Heart right ventricle (tissue), 16 donors: ENCODE measurements at regions not wholly inside any gene's neighbourhood (a gene's known extent, or its start where the extent isn't known, plus 50 kb on each side); places are given as distances from the start of the nearest gene placed in this dataset.

ENCODE experiments used
- ATAC-seq, 8 donors: fragments of 200-7000 bp; cut with Tn5 transposase; one replicate each; pipeline ENCODE4 v1.9.1; 2020; ENCODE audit warnings: mild to moderate bottlenecking in 8 of 8, moderate library complexity in 8 of 8, moderate number of reproducible peaks in 1 of 8
- DNase-seq, 2 donors: peaks; one replicate each; pipeline ENCODE4 v3.0.0-alpha.2; 2020
- H3K27ac ChIP-seq, 10 donors: fragments of 200-600 bp; sonication (generic) in 2 of 10; one replicate each; pipeline versions ENCODE4 v1.5.0 to v1.8.0; 2020 to 2022; ENCODE audit warnings: mild to moderate bottlenecking in 3 of 10
- H3K27me3 ChIP-seq, 7 donors: fragments of 200-600 bp; one replicate each; pipeline ENCODE4 v1.8.0; 2021 to 2022; ENCODE audit warnings: mild to moderate bottlenecking in 2 of 7
- H3K36me3 ChIP-seq, 9 donors: fragments of 200-600 bp; sonication (generic) in 1 of 9; one replicate each; pipeline versions ENCODE4 v1.5.0 to v1.8.0; 2020 to 2022; ENCODE audit warnings: mild to moderate bottlenecking in 2 of 9
- H3K4me1 ChIP-seq, 9 donors: fragments of 200-600 bp; sonication (generic) in 1 of 9; one replicate each; pipeline versions ENCODE4 v1.5.0 to v1.8.0; 2020 to 2022; ENCODE audit warnings: mild to moderate bottlenecking in 4 of 9
- H3K4me3 ChIP-seq, 10 donors: fragments of 200-600 bp; sonication (generic) in 2 of 10; one replicate each; pipeline versions ENCODE4 v1.5.0 to v1.8.0; 2020 to 2022; ENCODE audit warnings: mild to moderate bottlenecking in 7 of 10, moderate library complexity in 2 of 10
- H3K9me3 ChIP-seq, 11 donors: fragments of 200-600 bp in 10 of 11; sonication (generic) in 2 of 11; one replicate each; pipeline versions ENCODE4 v1.5.0 to v1.8.0; 2013 to 2022; ENCODE audit warnings: mild to moderate bottlenecking in 2 of 11, control low read depth in 1 of 11, moderate library complexity in 1 of 11
- CTCF ChIP-seq, 9 donors: fragments of 200-600 bp; sonication (generic) in 2 of 9; IDR thresholded peaks; one replicate each; pipeline versions ENCODE4 v1.5.0 to v1.8.0; 2021 to 2022; ENCODE audit warnings: antibody characterized with exemption in 9 of 9, mild to moderate bottlenecking in 5 of 9, moderate library complexity in 1 of 9
- WGBS, 2 donors: extraction: QIAGEN DNeasy Blood & Tissue Kit; methylation state at CpG; one replicate each; pipeline ENCODE4 v1.1.7; 2013; ENCODE audit warnings: inconsistent platforms in 1 of 2; 5-methylcytosine and 5-hydroxymethylcytosine counted together
- intact Hi-C, 10 donors: fragments of 100-400 bp; cut with DNase I; formaldehyde crosslinking; loops; one replicate each; pipeline versions ENCODE4 v1.11.1 to v1.14.2; 2022
- donor health status: Arrhythmogenic right ventricular cardiomyopathy.
- donor health status: ischemic (EF 13 %, LVEDD 7.1; RV severe dilation, severe dysfunction).
- donor health status: healthy with polysubstance abuse.
- donor health status: DM: no; HTN: yes; CAD: no.
- donor health status: DM: no; HTN: no; CAD: no.
- donor health status: ischemic (EF 25% LVEDD 6.9; RV normal size, moderate dysfunction).
- donor health status: ischemic (EF 25% LVEDD 5.7; RV mildly dilated, moderate dysfunction).
- donor health status: healthy.
- donor health status: DM: yes; HTN: yes; CAD: no.
- donor health status: Ischemic cardiomyopathy.
- donor health status: ischemic (EF 35%, LVEDD 5.7; RV mildly dilated, moderate dysfunction).
- donor health status: nonischemic (EF 11% LVEDD 7.7; RV severe dilation, severe dysfunction).
- donor health status: DM: yes; HTN: yes; CAD: no.
- donor health status: PGD.
- donor health status: ischemic (EF 29% LVEDD 5.4; RV normal size, mild dysfunction).
- donor health status: nonischemic (EF 23%, LVEDD 6.1; RV moderate dilation, normal function).

- DNase-seq (no peak), ATAC-seq (no peak)
- H3K27ac ChIP-seq: no peak overlapping the region
- H3K4me3 ChIP-seq: no peak overlapping the region
- H3K36me3 ChIP-seq: no peaks in the 10 kb centered on the region
- no peak for TF ChIP-seq CTCF (IDR thresholded peaks at IDR 0.05)
- H3K4me1 ChIP-seq: peaks cover 0 to 61% (median 9%) of the 10 kb centered on the region in 9 donors
- no peaks in the 10 kb centered on the region for H3K9me3 ChIP-seq
- intact Hi-C loops: loop anchor here in 3 of 10 donors (5.0 to 10.0 kb wide), 4 partner anchors 37 to 92 kb away; partner anchors contain the start of gene EDNRB (in 1 of the 3)
- H3K27me3 ChIP-seq: no peaks in the 10 kb centered on the region
- 87 to 91% methylated on average over 2 of the region's 2 CpGs for WGBS, 2 donors
Observed at GRCh38 chr13:77989281-77989680, 70.7 kb upstream of the EDNRB start.

GRCh38 chr13:77988355-77988754 is 69.7 kb upstream of the EDNRB start:
- Histone ChIP-seq H3K36me3 (no peaks in the 10 kb centered on the region), H3K27me3 (no peaks in the 10 kb centered on the region), H3K4me1 (peaks cover 0 to 61% (median 9%) of the 10 kb centered on the region in 9 donors), H3K4me3 (no peak overlapping the region), H3K27ac (no peak overlapping the region), H3K9me3 (peaks cover 0 to 3% (median 0%) of the 10 kb centered on the region in 11 donors)
- 31 to 45% methylated on average over 2 of the region's 2 CpGs for WGBS, 2 donors
- ATAC-seq: peak in 1 of 8 donors; percentile 68
- no peak for TF ChIP-seq CTCF (IDR thresholded peaks at IDR 0.05)
- intact Hi-C loops: loop anchor here in 3 of 10 donors (5.0 to 10.0 kb wide), 4 partner anchors 36 to 91 kb away; partner anchors contain the start of gene EDNRB (in 1 of the 3)
- DNase-seq: no peak

- intact Hi-C loops: loop anchor here in 3 of 10 donors (5.0 to 10.0 kb wide), 4 partner anchors 34 to 89 kb away; partner anchors contain the start of gene EDNRB (in 1 of the 3)
Observed at GRCh38 chr13:77986713-77987112, 68.1 kb upstream of the EDNRB start.

More at GRCh38 chr13:77986713-77987112, 68.1 kb upstream of the EDNRB start:
- H3K4me3 ChIP-seq: no peak overlapping the region
- DNase-seq (no peak), ATAC-seq (peak in 2 of 8 donors; percentile 25)
- H3K4me1 ChIP-seq: peaks cover 0 to 46% (median 9%) of the 10 kb centered on the region in 9 donors
- no peak for TF ChIP-seq CTCF (IDR thresholded peaks at IDR 0.05)
- peaks cover 0 to 10% (median 0%) of the 10 kb centered on the region in 11 donors for H3K9me3 ChIP-seq
- WGBS, 2 donors: 57 to 60% methylated on average over 5 of the region's 5 CpGs
- H3K36me3 ChIP-seq: no peaks in the 10 kb centered on the region
- no peaks in the 10 kb centered on the region for H3K27me3 ChIP-seq
- H3K27ac ChIP-seq: peak overlapping the region in 1 of 10 donors; percentile 23
